NCI-H748 treated with DMSO at 0.1 percent for 48 hours (cell line): ENCODE measurements at regions not wholly inside any gene's neighbourhood (a gene's known extent, or its start where the extent isn't known, plus 50 kb on each side); places are given as distances from the start of the nearest gene placed in this dataset.

Source experiments
- DNase-seq: peaks from one replicate; lab custom pipeline; 2025; lab: John Stamatoyannopoulos, UW

GRCh38 chr10:58970160-58970915, 206.1 kb upstream of the PHYHIPL start:
- DNase-seq: no peak

- DNase-seq: no peak
These were observed 205.2 kb upstream of the PHYHIPL start for GRCh38 chr10:58971211-58971610.

- DNase-seq: no peak
These were observed 204.5 kb upstream of the PHYHIPL start for GRCh38 chr10:58971796-58972491.

- peak; percentile 7 for DNase-seq
These were observed 203.7 kb upstream of the PHYHIPL start for GRCh38 chr10:58972576-58973234.

- DNase-seq: no peak
These were observed 203.2 kb upstream of the PHYHIPL start for GRCh38 chr10:58973235-58973595.

GRCh38 chr10:58976254-58976653, 200.2 kb upstream of the PHYHIPL start:
- no peak for DNase-seq

- DNase-seq: no peak
These were observed 196.7 kb upstream of the PHYHIPL start for GRCh38 chr10:58979711-58980110.

- DNase-seq: no peak
These were observed 195.5 kb upstream of the PHYHIPL start for GRCh38 chr10:58980826-58981415.

GRCh38 chr10:58981846-58982245, 194.6 kb upstream of the PHYHIPL start:
- no peak for DNase-seq

GRCh38 chr10:58982470-58983239, 193.8 kb upstream of the PHYHIPL start:
- DNase-seq: no peak

- no peak for DNase-seq
These were observed 191.2 kb upstream of the PHYHIPL start for GRCh38 chr10:58985216-58985615.

- no peak for DNase-seq
These were observed 186.9 kb upstream of the PHYHIPL start for GRCh38 chr10:58989486-58990039.

GRCh38 chr10:58990693-58991092, 185.8 kb upstream of the PHYHIPL start:
- no peak for DNase-seq

GRCh38 chr10:58991856-58992255, 184.6 kb upstream of the PHYHIPL start:
- DNase-seq: no peak

- no peak for DNase-seq
These were observed 183.5 kb upstream of the PHYHIPL start for GRCh38 chr10:58992830-58993460.

- DNase-seq: no peak
These were observed 182.8 kb upstream of the PHYHIPL start for GRCh38 chr10:58993480-58994221.

GRCh38 chr10:58994226-58995057, 182.0 kb upstream of the PHYHIPL start:
- no peak for DNase-seq

- DNase-seq: no peak
These were observed 181.3 kb upstream of the PHYHIPL start for GRCh38 chr10:58995058-58995596.

GRCh38 chr10:58996063-58996462, 180.4 kb upstream of the PHYHIPL start:
- no peak for DNase-seq
